ENCODE measurements at regions not wholly inside any gene's neighbourhood (a gene's known extent, or its start where the extent isn't known, plus 50 kb on each side); places are given as distances from the start of the nearest gene placed in this dataset.

DNA sequence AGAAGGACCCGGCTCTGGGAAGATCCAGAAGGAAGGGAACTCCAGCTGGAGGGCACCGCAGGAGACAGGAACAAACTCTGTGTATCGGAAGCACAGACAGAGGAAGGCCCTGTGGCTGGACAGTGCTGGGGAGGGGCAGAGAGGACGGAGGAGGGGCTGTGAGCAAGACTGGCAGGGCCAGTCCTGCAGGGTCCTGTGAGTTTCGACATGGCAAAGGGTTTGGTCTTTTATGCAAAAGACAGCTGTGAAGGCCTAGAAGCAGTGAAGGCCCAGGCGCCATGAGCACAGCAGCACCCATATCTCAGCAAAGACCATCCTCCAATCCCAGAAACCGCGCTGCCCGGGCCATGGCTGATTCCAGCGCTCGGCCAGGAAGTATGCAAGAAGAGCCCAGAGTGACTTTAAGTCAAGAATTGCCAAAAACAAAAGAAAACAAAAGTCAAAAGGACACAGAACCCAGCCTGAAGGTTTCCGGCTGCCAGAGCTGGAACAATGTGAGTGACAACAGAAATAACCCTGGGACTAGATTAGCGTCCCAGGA lies 126.5 kb downstream of the NCOR2 start:
- DNase-seq, result no peak

DNA sequence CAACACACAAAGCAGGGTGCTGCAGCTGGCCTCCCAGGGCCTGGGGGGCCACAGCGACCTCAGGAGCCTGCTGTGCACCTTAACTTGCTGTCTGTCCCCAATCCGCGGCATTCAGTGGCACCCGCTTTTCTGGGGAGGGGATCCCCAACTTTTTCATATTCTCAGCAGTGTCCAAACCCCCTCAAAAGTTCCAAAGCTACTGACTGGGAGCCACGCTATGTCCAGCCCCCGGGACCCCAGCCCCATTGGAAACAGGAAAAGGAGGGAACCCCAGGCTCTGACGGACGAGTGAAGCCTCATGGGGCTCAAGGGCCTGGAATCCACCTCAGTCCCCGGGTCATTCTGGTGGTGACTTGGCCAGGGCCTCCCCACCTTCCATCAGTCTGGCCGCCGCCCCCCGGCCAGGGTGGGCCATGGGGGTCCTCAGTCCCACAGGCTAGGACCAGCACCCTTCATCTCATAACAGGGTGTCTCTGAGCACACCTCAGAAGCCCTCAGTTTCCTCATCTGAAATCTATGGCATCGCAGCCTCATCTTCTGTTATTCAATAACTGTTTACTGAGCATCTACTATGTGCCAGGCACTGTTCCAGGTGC lies 127.3 kb downstream of the NCOR2 start:
- no peak for DNase-seq

DNA sequence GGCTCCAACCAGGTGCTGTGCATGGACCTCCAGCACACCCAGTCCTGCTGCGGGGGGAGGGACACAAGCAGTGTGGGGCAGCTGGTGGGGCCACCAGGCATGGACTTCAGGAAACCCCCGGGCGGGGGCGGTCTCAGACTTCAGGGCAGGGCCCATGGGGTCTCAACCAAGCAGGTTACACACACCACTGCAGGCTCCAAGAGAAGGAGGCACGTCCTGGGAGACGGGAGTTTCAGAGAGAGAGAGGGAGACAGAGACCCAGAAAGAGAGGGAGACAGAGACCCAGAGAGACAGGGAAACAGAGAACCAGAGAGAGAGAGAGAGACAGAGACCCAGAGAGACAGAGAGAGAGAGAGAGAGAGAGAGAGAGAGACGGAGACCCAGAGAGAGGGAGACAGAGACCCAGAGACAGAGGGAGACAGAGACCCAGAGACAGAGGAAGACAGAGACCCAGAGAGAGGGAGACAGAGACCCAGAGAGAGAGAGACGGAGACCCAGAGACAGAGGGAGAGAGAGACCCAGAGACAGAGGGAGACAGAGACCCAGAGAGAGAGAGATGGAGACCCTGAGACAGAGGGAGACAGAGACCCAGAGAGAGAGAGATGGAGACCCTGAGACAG lies 128.9 kb downstream of the NCOR2 start:
- no peak for DNase-seq

DNA sequence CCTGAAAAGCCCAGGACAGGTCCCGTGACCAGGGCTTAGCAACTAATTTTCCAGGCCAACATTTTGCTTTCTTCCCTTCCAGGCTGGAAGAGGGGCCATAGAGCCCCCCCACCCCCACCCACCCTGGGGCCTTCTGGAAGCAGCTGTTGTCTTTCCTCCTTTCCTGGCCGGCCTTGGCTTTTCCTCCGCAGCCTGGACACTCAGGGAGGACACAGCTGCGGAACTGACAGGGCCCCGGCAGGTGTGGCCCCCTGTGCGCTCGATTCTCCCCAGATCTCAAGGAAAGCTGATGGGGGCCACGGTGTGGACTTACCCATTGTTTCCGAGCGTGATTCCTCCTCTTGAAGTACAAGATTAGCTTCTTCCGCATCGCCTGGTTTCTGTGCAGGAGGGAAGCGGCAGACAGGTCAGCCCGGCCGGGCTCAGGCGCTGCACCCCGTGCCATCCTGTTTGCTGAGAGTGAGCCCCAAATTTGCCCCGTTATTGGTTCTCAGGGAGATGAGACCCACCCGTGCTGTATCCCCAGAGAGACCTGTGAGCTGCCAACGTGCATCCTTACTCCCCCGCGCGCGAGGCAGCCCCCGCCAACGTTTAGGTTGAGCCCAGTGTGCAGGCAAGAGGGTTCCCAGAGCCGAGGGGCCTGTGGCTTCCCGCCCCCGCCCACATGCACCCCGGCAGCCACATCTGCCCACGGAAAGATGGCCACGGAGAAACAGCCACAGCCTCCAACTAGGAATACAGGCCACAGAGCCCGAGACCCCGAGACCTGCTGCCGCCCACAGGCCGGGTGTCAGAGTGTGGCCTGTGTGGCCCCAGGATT lies 129.6 kb downstream of the NCOR2 start:
- no peak for DNase-seq

DNA sequence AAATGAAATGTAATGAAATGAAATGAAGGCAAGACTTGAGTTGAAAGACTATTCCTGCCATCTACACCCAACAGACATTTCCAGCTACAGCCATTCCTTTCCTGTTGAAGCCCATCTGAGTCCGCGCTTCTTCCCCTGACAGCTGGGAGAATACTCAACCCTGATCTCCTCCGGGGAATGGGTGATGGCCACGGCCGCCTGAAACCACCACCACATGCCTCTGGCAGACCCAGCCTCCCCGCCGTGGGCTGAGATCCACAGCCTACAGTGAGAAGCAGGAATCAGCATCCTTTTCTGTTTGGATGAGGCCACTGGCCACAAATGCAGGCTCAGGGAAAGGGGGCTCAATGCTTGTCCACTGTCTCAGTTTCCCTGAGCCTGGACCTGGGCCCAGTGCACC lies 130.3 kb downstream of the NCOR2 start:
- DNase-seq, result no peak

DNA sequence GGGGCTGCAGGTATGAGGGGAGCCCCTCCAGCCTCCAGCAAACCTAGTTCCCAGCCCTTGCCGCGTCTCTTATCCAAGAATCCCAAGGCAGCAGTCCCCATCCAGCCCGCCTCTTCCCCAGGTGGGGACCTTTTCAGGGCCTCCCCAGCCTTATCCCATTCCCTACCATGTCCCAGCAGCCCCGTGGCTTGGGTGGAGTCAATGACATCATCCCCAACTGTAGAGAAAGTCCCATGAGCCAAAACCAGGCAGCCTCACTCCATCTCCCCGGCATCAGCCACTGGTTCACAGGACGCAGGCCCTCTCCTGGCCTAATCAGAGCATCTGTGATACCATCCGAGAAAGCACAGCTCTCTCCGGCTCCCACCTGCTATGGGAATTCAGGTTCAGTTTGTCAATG lies 131.0 kb downstream of the NCOR2 start:
- no peak for DNase-seq

DNA sequence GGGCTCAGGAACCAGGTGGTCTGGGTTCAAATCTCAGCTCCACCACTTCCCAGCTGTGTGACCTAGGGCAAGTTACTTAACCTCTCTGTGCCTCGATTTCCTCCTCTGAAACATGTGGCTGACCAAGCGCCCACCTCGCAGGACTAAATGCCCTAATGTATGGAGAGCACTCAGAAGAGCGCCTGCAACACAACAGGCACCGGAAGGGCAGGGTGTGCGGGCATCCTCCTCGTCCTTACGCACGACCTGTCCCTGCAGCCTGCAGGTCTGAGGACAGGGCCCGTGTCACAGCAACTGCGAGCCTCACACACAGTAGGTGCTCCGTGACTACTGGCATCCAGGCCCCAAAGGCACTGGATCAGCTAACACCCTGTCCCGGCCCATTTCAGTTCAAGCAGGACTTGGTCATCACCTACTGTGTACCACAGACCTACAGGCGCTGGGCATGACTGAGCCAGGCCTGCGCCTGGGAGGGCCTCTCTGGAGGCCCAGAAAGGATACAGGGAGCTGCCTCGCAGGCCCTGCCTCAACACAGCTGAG lies 131.5 kb downstream of the NCOR2 start:
- no peak for DNase-seq

DNA sequence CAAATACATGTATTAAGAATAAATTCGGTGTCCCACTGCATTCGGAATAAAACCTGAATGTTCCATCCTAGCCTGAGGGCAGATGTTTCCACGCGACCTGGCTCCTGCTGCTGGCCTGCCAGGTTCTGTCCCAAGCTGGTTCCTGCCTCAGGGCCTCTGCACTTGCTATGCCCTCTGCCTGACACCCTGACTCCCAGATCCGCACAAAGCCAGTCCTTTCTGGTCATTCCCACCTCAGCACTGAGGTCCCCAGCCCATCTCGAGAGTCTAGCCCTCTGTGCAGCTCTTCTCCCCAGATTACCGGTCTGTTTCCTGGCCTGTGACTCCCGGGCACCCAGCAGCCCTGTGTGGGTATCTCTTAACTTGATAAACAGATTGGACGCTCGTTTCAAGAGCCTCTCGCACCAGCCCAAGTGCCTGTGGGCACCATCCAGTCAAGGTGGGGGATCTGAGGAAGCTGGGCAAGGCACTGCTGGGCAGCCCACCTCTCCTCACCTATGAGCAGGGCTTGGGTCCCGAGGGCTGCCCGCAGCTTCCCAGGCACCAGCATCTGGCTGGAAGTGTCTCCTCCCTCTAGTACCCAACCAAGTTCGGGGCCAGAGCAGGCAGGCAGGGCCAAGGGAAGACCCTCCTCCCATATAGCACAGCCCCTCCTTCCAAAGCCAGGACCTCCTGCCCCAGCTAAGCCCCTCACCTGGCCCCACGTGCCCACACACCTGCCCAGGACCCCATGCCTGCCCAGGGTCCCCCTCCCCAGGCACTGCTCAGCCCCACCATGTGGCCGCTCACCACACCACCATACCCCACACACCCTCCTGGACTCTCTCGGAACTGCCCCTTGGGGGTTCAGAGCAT lies 132.2 kb downstream of the NCOR2 start:
- no peak for DNase-seq

DNA sequence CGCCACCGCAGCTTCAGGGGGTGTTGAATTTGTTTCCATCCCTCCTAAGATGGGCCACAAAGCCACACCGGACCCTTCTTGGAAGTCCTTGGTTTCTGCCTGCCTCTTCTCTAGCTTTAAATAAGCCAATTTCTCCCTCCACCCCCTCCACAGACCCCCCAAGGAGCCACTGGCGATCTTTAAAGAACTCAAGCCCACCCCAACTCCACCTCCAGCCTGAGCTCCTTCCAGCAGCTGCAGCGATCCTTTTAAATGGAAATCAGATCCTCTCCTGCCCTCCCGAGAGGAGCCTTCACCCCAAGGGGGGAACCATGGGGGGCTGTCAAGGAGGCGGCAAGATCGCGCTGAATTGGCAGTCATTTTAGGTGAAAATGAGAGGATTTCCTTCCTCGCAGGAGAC lies 133.1 kb downstream of the NCOR2 start:
- no peak for DNase-seq

DNA sequence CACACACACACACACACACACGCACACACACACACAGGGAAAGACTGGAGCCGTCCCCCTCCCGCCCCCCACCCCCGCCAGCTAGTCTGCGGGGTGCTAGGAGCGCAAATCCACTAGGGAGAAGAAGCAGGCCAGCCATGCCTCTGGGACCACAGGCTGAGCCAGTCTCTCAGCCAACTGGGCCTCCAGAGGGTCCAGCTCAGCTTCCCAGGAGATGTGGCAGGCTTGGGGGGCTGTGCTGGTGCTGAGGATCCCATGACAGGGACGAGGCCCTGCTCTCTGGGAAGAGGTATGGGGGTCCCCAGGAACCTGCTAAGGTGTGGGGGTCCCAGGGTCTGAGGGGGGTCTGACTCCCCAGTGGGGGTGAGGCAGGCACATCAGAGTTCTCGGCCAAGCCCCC lies 133.5 kb downstream of the NCOR2 start:
- no peak for DNase-seq

DNA sequence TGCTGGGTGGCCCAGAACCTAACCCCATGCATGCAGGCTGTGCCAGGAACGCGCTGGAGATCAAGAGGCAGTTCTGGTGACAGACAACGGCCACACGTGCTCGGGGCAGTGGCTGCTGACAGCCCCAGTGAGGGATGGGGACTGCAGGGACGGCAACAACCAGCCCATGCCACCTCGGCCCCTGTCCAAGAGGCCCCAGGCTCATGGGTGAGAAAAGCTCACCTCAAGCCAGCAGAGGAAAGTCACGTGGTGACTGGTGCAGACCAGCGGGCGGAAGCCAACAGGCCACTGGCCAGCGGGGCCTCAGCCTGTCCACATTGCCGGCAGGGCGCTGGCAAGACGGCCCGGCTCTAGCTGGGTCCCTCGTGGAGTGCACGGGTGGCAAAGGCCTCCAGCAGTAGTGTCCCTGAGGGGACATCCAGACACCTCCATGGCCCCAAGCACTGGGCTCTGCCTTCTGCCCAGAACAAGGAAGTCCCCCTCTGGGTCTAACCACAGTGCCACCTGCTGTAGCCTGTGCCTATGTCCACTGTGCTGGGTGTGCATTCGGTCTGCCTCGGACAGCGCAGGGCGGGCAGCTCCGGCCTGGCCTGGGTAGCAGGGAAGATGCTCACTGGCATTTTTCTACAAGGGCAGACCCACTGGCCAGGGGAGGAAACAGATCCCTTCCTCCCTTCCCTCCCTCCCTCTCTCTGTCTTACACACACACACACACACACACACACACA lies 134.1 kb downstream of the NCOR2 start:
- DNase-seq, result no peak

DNA sequence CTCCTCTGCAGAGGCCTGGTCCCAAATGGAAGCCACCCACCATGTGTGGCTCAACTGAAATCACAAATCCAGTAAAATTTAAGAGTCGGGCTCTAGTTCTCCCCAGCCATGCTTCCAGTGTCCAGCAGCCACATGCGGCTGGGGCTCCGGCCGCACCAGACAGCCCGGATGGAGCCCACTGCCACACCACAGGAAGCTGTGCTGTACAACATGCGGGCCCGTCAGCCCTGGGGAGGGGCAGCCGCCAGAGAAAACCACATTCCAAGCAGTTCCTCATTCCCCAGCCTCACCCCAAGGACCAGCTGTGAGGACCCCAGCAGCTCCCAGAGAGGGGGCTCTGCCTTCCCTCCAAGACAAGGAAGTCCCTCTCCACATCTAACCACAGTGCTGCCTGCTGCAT lies 135.0 kb downstream of the NCOR2 start:
- DNase-seq, result no peak

DNA sequence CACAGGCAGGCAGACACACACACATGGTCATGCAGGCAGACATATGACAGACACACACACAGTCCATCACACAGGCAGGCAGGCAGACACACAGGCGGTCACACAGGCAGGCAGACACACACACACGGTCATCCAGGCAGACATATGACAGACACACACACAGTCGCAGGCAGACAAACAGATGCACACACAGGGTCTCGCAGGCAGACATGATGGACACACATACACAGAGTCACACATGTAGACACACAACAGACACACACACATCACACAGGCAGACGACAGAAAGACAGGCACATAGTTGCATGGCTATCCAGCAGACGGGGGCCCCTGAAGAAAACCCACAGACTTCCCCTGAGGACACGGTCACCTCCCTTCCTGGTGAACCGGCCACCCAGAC lies 135.4 kb downstream of the NCOR2 start:
- DNase-seq, result no peak

DNA sequence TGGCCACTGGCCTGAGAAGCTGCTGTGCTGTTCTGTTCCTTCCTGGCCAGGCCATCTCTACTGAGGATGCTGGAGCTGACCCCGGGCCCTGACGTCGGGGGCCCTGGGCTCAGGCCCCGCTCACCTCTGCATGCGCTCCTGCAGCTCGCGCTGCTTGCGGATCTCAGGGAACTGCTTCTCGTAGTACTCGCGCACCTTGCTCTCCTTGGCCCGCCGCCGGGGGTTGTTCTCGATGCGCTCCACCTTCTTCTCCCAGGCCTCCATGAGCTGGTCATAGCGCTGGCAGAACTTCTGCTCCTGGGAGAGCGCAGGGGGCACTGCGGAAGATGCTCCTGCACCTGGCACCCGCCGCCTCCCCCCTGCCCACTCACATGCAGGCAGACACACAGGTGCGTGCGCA lies 135.6 kb downstream of the RFLNA start:
- DNase-seq, result no peak

DNA sequence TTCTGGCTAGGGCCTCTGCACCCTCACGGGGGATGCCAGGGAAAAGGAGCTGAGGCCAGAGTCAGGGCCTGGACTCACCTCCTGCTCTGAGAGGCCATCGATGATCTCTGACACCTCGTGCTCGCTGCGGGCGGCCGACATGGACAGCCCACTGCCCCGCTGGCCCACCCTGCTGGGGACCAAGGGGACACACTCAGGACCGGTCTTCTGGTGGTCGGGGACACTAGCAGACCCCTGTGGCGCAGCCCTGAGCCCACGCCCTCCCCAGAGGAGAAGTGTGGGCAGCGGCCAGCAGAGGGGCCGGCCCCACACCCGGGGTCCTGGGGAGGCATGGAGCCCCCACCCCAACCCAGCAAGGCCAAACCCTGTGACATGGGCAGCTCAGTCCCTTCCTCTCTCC lies 134.6 kb downstream of the RFLNA start:
- DNase-seq, result no peak

DNA sequence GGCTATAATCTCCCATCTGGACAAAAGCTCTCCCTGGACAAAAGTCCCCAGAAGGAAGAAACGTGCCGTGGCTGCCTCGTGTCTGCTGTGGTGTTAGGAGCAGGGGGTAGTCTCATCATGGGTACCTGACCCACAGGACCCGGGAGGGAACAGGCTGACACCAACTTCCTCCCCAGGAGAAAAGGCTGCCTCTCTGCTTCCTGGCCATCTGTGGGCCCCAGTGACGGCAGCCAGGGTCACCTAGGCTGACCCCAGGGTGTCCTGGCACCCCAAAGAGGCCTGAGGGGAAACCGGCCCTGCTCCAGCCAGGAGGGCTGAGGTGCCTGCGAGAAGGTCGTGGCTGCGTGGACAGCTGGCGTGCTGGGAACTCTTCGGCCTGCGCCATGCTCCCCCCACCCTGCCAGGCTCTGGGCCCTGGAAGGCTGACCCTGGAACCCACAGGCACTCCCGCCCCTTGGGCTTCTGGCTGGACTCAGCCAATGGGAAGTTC lies 133.9 kb downstream of the RFLNA start:
- DNase-seq, result no peak

DNA sequence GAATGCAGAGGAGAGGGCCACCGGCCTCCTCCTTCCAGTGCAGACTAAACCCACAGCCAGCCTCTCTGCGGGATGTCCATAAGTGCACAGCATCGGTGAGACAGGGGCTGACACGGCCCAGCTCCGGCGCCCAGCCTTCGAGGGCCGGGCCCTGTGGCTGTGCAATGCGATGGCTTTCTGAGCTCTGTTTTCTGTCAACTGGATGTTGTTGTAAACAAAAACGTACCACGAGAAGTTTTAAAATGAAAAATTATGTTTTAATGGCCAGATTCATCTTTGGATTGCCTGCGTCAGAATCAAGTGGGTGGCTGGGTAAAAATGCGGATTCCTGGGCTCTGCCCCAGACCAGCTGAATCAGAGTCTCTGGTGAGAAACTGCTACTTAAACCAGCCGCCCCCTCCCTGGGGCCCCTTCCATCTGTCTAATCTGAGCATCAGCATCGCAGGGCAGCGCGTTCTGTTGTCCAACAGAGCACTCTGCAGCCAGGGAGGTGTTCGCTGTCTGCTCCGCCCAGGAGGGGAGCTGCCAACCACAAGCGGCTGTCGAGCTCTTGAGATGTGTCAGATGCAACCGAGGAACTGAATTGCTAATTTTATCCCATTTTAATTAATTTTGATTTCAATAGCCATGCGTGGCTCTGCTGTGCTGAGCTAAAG lies 133.4 kb downstream of the RFLNA start:
- DNase-seq, result no peak

DNA sequence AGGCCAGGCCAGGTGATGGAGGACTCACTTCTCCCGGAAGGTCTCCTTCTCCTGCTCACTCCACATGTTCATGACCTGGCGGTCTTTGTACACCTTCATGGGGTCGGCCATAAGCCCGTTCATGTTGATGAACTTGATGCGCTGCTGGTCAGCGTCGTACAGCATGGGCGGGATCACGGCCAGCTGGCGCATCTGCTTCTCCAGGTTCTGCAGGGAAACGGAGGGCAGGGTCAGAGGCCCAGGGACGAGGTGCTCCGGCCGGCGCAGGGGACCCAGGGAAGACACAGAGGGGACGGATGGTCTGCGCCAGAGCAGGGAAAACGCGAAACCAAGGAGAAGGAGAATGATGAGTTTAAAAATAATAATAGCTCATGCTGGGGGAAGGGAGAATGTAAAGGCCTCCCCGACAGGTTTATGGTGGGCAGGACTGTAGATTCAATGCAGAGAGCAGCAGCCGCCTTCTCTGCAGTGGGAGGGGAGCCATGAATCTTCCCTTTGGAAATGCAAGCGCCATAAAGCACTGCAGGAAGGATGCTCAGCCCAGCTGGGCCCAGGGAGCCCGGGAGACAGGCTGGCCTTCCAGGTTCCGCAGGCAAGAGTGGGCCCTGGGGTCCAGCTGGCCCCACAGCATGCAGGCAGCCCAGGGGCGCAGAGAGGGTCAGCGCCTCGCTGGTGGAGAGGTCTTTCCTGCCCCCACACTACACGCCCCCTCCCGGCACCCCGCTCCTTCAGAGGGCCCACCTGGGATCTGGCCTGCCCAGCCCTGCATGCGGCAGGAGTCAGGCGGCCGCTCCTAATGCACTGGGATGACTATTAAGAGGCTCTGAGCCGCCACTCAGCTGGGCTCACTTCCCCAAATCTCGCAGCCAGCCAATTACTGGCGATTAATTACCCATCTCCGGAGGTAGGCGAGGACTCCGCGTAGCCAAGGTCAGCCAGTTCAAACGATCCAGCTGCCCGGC lies 132.0 kb downstream of the RFLNA start:
- no peak for DNase-seq

DNA sequence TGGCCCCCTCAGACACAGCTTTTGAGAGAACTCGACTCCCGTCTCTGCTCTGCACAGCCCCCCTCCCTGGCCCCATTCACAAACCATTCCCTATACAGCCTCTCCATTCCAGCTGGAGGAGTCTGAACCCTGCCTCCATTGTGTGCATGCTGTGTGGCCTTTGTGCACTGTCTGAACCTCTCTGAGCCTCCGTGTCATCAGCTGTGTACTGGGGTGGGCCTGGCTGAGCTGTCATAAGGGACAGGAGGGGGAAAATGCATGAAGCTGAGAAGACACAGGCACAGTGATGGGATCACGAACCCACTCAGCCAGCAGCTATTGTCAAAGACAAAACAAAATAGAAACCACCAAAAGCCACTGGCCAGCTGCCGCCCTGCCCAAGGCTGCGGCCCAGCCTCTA lies 130.8 kb downstream of the RFLNA start:
- no peak for DNase-seq

DNA sequence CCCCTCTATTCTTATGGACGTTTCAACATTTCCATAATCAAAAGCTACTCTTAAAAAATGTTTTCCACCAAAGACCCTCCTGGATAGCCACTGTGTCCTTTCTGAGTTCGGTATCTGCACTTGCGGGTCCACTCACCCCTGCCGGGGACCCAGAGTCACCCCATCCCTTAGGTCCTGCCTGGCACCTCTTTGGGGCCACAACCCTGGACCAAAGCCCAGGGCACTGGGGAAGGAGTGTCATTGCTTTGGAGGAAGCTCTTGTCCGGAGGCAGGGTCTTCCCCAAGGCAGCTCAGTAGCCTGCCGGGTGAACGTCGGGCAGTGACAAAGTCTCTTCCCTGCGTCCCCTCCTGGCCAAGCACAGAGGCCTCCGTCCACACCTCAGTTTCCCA lies 129.6 kb downstream of the RFLNA start:
- no peak for DNase-seq

Data from NCI-H1092 (cell line).